Ovary (tissue), 3 donors: ENCODE measurements at regions not wholly inside any gene's neighbourhood (a gene's known extent, or its start where the extent isn't known, plus 50 kb on each side); places are given as distances from the start of the nearest gene placed in this dataset.

ENCODE experiments used
- POLR2A ChIP-seq: fragments of 450-650 bp; IDR thresholded peaks from one replicate; pipeline ENCODE4 v1.6.1; 2017; ENCODE audit warnings: antibody characterized with exemption, mild to moderate bottlenecking, moderate library complexity
- TF ChIP-seq, protein P1 (sequence below), 3 donors: fragments of 450-650 bp in 2 of 3; fragments of 200-600 bp in 1 of 3; IDR thresholded peaks; one replicate each; pipeline versions ENCODE4 v1.5.1 to v1.8.0; 2016 to 2022; ENCODE audit warnings: antibody characterized with exemption in 3 of 3, mild to moderate bottlenecking in 1 of 3
- donor health status: DM: no; HTN: no; CAD: no.

DNA sequence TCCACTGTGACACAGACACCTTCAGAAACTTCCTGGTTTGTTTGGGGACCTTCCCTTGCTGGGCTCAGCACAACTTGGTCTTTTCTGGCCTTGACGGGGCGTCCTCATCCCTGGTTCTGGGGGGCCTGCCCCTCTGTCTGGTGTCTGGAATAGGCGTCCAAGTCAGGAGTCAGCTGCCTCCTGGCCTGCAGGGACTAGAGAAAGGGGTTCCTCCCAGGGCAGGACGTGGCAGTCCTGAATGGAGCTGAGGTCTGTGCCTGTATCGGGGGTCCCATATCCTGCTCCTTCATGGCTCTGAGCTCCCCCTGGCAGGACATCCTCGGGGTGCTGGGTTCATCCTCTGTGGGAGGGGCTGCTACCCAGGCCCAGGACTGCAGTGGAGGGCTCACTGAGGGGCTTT lies 384.0 kb downstream of the TMEM121 start:
- TF ChIP-seq, protein P1, sequence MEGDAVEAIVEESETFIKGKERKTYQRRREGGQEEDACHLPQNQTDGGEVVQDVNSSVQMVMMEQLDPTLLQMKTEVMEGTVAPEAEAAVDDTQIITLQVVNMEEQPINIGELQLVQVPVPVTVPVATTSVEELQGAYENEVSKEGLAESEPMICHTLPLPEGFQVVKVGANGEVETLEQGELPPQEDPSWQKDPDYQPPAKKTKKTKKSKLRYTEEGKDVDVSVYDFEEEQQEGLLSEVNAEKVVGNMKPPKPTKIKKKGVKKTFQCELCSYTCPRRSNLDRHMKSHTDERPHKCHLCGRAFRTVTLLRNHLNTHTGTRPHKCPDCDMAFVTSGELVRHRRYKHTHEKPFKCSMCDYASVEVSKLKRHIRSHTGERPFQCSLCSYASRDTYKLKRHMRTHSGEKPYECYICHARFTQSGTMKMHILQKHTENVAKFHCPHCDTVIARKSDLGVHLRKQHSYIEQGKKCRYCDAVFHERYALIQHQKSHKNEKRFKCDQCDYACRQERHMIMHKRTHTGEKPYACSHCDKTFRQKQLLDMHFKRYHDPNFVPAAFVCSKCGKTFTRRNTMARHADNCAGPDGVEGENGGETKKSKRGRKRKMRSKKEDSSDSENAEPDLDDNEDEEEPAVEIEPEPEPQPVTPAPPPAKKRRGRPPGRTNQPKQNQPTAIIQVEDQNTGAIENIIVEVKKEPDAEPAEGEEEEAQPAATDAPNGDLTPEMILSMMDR (IDR thresholded peaks at IDR 0.05), result no peak
- TF ChIP-seq POLR2A, result no peak
